ENCODE measurements at regions not wholly inside any gene's neighbourhood (a gene's known extent, or its start where the extent isn't known, plus 50 kb on each side); places are given as distances from the start of the nearest gene placed in this dataset.

DNA sequence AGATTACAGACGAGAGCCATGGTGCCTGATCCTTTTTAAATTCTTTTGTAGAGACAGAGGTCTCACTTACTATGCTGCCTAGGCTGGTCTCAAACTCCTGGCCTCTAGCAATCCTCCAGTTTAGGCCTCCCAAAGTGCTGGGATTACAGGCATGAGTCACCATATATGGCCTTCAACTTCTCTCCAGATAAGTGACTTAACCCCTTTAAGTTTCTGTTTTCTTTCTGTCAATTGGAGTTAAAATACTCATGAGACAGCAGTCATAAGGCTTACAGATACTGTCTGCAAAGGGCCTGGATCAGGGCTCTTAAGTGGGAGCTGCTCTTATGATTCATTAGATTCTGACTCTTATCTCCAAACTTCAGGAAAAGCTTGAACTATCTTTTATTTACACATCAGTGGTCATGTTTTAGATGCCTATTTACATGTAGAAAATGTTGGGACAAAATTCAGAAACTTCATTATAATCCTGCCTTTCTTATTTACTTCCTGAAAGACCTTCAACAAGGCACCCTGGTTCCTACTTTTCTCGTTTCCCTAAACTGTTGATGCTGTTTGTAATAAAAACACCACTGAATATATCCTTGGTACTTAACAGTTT lies 271.5 kb upstream of the TBX3 start:
- Histone ChIP-seq H3K4me3 (no peak overlapping the region), H3K27ac (peak overlapping the region in 4 of 11 experiments; percentile 33 to 55 (median 50); a peak in 5 of 22 replicates), H3K36me3 (no peaks in the 10 kb centered on the region), H4K20me1 (no peaks in the 10 kb centered on the region), H3K9me3 (replicated peaks in 1 of 11) (0 out of 22 replicates have a peak, but pooled peaks cover 0 to 4% (median 0%) of the 10 kb centered on the region in 11 experiments), H3K27me3 (no peaks in the 10 kb centered on the region), H3K9ac (no peak overlapping the region), H3K4me1 (peaks cover 0 to 26% (median 2%) of the 10 kb centered on the region in 10 experiments; a peak in 9 of 20 replicates), H3K4me2 (peak overlapping the region in 3 of 11 experiments; percentile 62 to 84 (median 73); a peak in 5 of 22 replicates)
- no peak for TF ChIP-seq Cebpa-rat (IDR thresholded peaks at IDR 0.05)

DNA sequence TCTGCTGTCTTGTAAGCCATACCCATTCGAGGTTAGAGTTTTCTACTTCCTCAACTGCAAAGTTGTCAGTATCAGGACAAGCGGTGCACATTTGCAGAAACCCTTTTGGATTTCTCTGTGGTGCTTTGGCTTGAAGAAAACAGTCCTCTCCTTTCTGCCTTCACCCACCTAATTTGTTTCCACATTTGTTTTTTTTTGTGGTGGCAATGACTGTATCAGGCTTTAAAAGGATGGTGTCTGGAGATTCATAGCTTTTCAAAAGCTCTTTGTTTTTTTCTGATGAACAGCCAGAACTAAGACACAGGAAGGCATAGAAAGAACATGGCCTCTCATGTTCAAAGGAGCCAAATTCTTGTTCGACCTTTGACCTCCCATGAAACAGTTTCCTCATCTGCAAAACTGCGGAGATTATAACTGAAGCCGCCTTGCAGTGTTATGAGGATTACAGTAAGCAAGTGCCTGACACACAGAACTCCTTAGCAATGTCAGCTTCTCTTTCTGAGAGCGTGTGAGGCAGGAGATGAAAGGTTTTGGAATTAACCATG lies 270.6 kb upstream of the TBX3 start:
- Histone ChIP-seq H3K4me3 (no peak overlapping the region), H3K27me3 (no peaks in the 10 kb centered on the region), H3K9ac (no peak overlapping the region), H3K4me1 (peaks cover 0 to 30% (median 2%) of the 10 kb centered on the region in 10 experiments; a peak in 9 of 20 replicates), H3K4me2 (peak overlapping the region in 2 of 11 experiments; percentile 73 to 84; a peak in 3 of 22 replicates), H3K9me3 (replicated peaks in 1 of 11) (0 out of 22 replicates have a peak, but pooled peaks cover 0 to 4% (median 0%) of the 10 kb centered on the region in 11 experiments), H3K36me3 (no peaks in the 10 kb centered on the region), H3K27ac (no peak overlapping the region), H4K20me1 (no peaks in the 10 kb centered on the region)
- TF ChIP-seq Cebpa-rat (IDR thresholded peaks at IDR 0.05): no peak

- H3K4me1 ChIP-seq: peaks cover 0 to 41% (median 2%) of the 10 kb centered on the region in 10 experiments; a peak in 9 of 20 replicates
- 0 out of 22 replicates have a peak, but pooled peaks cover 0 to 4% (median 0%) of the 10 kb centered on the region in 11 experiments for H3K9me3 ChIP-seq (replicated peaks in 1 of 11)
- no peak for TF ChIP-seq Cebpa-rat (IDR thresholded peaks at IDR 0.05)
Observed at GRCh38 chr12:114952573-114953271, 268.7 kb upstream of the TBX3 start.

GRCh38 chr12:114949058-114949820 lies 265.3 kb upstream of the TBX3 start:
- Histone ChIP-seq H3K4me2 (peak overlapping the region in 2 of 11 experiments; percentile 32 to 43; a peak in 4 of 22 replicates), H3K27me3 (no peaks in the 10 kb centered on the region), H3K9ac (no peak overlapping the region), H3K9me3 (replicated peaks in 1 of 11) (0 out of 22 replicates have a peak, but pooled peaks cover 0 to 4% (median 0%) of the 10 kb centered on the region in 11 experiments), H3K27ac (no peak overlapping the region), H3K4me1 (peaks cover 0 to 27% (median 0%) of the 10 kb centered on the region in 10 experiments; a peak in 4 of 20 replicates), H4K20me1 (no peaks in the 10 kb centered on the region), H3K4me3 (no peak overlapping the region), H3K36me3 (no peaks in the 10 kb centered on the region)
- TF ChIP-seq Cebpa-rat (IDR thresholded peaks at IDR 0.05): no peak

More at GRCh38 chr12:114952573-114953271, 268.7 kb upstream of the TBX3 start:
- no peak overlapping the region for H3K9ac ChIP-seq
- H3K4me2 ChIP-seq: no peak overlapping the region
- H3K27ac ChIP-seq: no peak overlapping the region
- H3K36me3 ChIP-seq: no peaks in the 10 kb centered on the region
- no peaks in the 10 kb centered on the region for H4K20me1 ChIP-seq
- H3K4me3 ChIP-seq: no peak overlapping the region
- no peaks in the 10 kb centered on the region for H3K27me3 ChIP-seq

DNA sequence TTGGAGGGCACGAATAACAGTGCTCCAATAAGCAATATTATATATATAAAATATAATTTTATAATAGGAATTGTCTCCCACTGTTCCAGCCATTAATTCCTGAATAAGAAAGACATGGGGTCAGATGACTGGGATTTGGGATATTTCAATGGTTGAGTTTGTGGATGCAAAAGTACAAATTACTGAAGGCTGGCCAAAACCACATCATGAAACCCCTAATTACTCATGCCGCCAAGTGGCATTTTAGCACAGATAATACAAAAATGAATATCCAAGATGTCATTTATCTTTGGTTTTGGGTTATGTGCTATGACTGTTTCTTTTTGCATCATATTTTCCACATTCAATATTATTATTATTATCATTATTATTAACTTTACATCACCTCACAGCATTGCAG lies 261.4 kb upstream of the TBX3 start:
- peaks cover 0 to 27% (median 0%) of the 10 kb centered on the region in 10 experiments; a peak in 4 of 20 replicates for H3K4me1 ChIP-seq
- no peak overlapping the region for H3K4me2 ChIP-seq
- no peak overlapping the region for H3K27ac ChIP-seq
- no peak overlapping the region for H3K4me3 ChIP-seq
- H3K9me3 ChIP-seq (replicated peaks in 1 of 11): peaks cover 0 to 2% (median 0%) of the 10 kb centered on the region in 11 experiments; a peak in 2 of 22 replicates
- TF ChIP-seq Cebpa-rat (IDR thresholded peaks at IDR 0.05): no peak
- H4K20me1 ChIP-seq: no peaks in the 10 kb centered on the region
- no peaks in the 10 kb centered on the region for H3K36me3 ChIP-seq
- H3K9ac ChIP-seq: no peak overlapping the region
- H3K27me3 ChIP-seq: no peaks in the 10 kb centered on the region

- Histone ChIP-seq H3K4me3 (no peak overlapping the region), H3K36me3 (no peaks in the 10 kb centered on the region), H4K20me1 (no peaks in the 10 kb centered on the region), H3K9ac (no peak overlapping the region), H3K27ac (no peak overlapping the region), H3K4me1 (peaks cover 0 to 23% (median 0%) of the 10 kb centered on the region in 10 experiments; a peak in 4 of 20 replicates), H3K27me3 (no peaks in the 10 kb centered on the region), H3K9me3 (replicated peaks in 1 of 11) (peaks cover 0 to 8% (median 4%) of the 10 kb centered on the region in 11 experiments; a peak in 7 of 22 replicates), H3K4me2 (no peak overlapping the region)
- no peak for TF ChIP-seq Cebpa-rat (IDR thresholded peaks at IDR 0.05)
Observed at GRCh38 chr12:114944736-114945135, 260.8 kb upstream of the TBX3 start.

- no peak overlapping the region for H3K4me3 ChIP-seq
- no peaks in the 10 kb centered on the region for H3K36me3 ChIP-seq
- H3K27ac ChIP-seq: no peak overlapping the region
- no peaks in the 10 kb centered on the region for H4K20me1 ChIP-seq
- no peak overlapping the region for H3K9ac ChIP-seq
- no peak overlapping the region for H3K4me2 ChIP-seq
- peaks cover 0 to 12% (median 5%) of the 10 kb centered on the region in 11 experiments; a peak in 8 of 22 replicates for H3K9me3 ChIP-seq (replicated peaks in 1 of 11)
- H3K27me3 ChIP-seq: no peaks in the 10 kb centered on the region
- H3K4me1 ChIP-seq: peaks cover 0 to 12% (median 0%) of the 10 kb centered on the region in 10 experiments; a peak in 3 of 20 replicates
- no peak for TF ChIP-seq Cebpa-rat (IDR thresholded peaks at IDR 0.05)
Observed at GRCh38 chr12:114943601-114944000, 259.6 kb upstream of the TBX3 start.

- H3K4me3 ChIP-seq: no peak overlapping the region
- H3K4me2 ChIP-seq: no peak overlapping the region
- H3K9ac ChIP-seq: no peak overlapping the region
- H3K27ac ChIP-seq: no peak overlapping the region
- TF ChIP-seq Cebpa-rat (IDR thresholded peaks at IDR 0.05): no peak
- H3K4me1 ChIP-seq: no peaks in the 10 kb centered on the region
- no peaks in the 10 kb centered on the region for H3K36me3 ChIP-seq
- H3K27me3 ChIP-seq: no peaks in the 10 kb centered on the region
- no peaks in the 10 kb centered on the region for H4K20me1 ChIP-seq
- H3K9me3 ChIP-seq (replicated peaks in 1 of 11): peaks cover 0 to 12% (median 5%) of the 10 kb centered on the region in 11 experiments; a peak in 8 of 22 replicates
Observed at GRCh38 chr12:114938487-114939210, 254.7 kb upstream of the TBX3 start.

All from BLaER1 treated with 17β-estradiol and CSF1 and Interleukin-3, amounts not matched to agents 10 nM and 100 nM (cell line).